HuH-7 (cell line): ENCODE measurements at regions not wholly inside any gene's neighbourhood (a gene's known extent, or its start where the extent isn't known, plus 50 kb on each side); places are given as distances from the start of the nearest gene placed in this dataset.
"Not testable (repeated sequence)": the region's sequence is repeated elsewhere in the genome, so short reads cannot be mapped to it uniquely, and the experiment has no call there.

ENCODE experiments used
- DNase-seq: peaks from one replicate; pipeline ENCODE4 v3.0.0; 2011; ENCODE audit warnings: low spot score

GRCh38 chr9:29999645-30000044 is 2384.8 kb upstream of the ACO1 start:
- DNase-seq, result no peak

- no peak for DNase-seq
These were observed 2373.8 kb upstream of the ACO1 start for GRCh38 chr9:30010691-30011090.

- no peak for DNase-seq
These were observed 2371.8 kb upstream of the ACO1 start for GRCh38 chr9:30012622-30013021.

- no peak for DNase-seq
These were observed 2369.4 kb upstream of the ACO1 start for GRCh38 chr9:30015073-30015472.

GRCh38 chr9:30020161-30020560 is 2364.3 kb upstream of the ACO1 start:
- no peak for DNase-seq

GRCh38 chr9:30035761-30036160 is 2348.7 kb upstream of the ACO1 start:
- DNase-seq, result no peak

- no peak for DNase-seq
These were observed 2347.9 kb upstream of the ACO1 start for GRCh38 chr9:30036558-30036957.

GRCh38 chr9:30039712-30040111 is 2344.7 kb upstream of the ACO1 start:
- no peak for DNase-seq

- DNase-seq, result no peak
These were observed 2336.0 kb upstream of the ACO1 start for GRCh38 chr9:30048396-30048795.

GRCh38 chr9:30058463-30058862 is 2326.0 kb upstream of the ACO1 start:
- DNase-seq, result no peak

GRCh38 chr9:30060976-30061375 is 2323.5 kb upstream of the ACO1 start:
- DNase-seq, result no peak

GRCh38 chr9:30065888-30066287 is 2318.6 kb upstream of the ACO1 start:
- DNase-seq, result no peak

- not testable (repeated sequence) for DNase-seq
These were observed 2315.2 kb upstream of the ACO1 start for GRCh38 chr9:30069236-30069635.

GRCh38 chr9:30075022-30075421 is 2309.4 kb upstream of the ACO1 start:
- no peak for DNase-seq

- DNase-seq, result no peak
These were observed 2308.8 kb upstream of the ACO1 start for GRCh38 chr9:30075451-30076199.

GRCh38 chr9:30078195-30078594 is 2306.2 kb upstream of the ACO1 start:
- DNase-seq, result no peak

GRCh38 chr9:30089428-30089827 is 2295.0 kb upstream of the ACO1 start:
- DNase-seq, result no peak

GRCh38 chr9:30103647-30104394 is 2280.6 kb upstream of the ACO1 start:
- no peak for DNase-seq

GRCh38 chr9:30107134-30107533 is 2277.3 kb upstream of the ACO1 start:
- not testable (repeated sequence) for DNase-seq

GRCh38 chr9:30116673-30117217 is 2267.7 kb upstream of the ACO1 start:
- no peak for DNase-seq

GRCh38 chr9:30120666-30121065 is 2263.8 kb upstream of the ACO1 start:
- no peak for DNase-seq

GRCh38 chr9:30121611-30122010 is 2262.8 kb upstream of the ACO1 start:
- no peak for DNase-seq

- no peak for DNase-seq
These were observed 2258.6 kb upstream of the ACO1 start for GRCh38 chr9:30125881-30126280.
